ENCODE measurements at regions not wholly inside any gene's neighbourhood (a gene's known extent, or its start where the extent isn't known, plus 50 kb on each side); places are given as distances from the start of the nearest gene placed in this dataset.
"Not testable (repeated sequence)": the region's sequence is repeated elsewhere in the genome, so short reads cannot be mapped to it uniquely, and the experiment has no call there.

- DNase-seq, result no peak
Observed at GRCh38 chr4:82171531-82172155, 202.1 kb downstream of the HNRNPD start.

DNA sequence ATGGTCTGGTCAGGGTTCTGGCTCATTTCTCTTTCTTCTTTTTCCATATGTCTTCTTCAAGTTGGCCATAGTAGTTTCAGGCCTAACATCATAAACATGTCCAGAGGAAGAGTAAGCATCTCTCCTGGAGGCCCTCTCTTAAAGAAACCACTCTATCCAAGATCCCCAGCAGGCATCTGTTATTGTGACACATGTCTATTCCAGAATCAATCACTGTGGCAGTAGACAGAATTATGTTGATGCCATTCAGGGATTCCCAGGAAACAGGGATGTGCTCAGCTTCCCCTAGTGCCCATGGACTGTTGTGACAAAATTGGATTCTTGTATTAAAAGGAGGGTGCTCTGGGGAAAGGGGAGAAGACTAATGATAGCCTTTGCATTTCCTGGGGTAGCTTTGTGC, 224.0 kb downstream of the HNRNPD start:
- DNase-seq, result no peak

DNA sequence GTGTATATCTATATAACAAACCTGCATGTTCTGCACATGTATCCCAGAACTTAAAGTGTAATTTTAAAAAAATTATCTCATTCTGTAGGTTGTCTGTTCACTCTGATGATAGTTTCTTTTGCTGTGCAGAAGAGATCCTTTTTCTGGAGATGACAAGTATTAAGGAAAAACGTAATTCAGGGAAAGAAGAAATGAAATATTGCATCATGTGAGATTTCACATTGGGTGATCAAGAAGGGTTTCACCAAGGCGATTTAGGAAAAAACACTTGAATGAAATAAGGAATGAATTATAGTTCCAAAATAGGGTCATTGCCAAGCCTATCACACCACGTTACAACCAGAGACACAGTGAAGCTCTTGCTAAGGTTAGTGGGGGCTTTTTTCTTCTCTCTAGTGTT, 227.9 kb downstream of the HNRNPD start:
- no peak for DNase-seq

DNA sequence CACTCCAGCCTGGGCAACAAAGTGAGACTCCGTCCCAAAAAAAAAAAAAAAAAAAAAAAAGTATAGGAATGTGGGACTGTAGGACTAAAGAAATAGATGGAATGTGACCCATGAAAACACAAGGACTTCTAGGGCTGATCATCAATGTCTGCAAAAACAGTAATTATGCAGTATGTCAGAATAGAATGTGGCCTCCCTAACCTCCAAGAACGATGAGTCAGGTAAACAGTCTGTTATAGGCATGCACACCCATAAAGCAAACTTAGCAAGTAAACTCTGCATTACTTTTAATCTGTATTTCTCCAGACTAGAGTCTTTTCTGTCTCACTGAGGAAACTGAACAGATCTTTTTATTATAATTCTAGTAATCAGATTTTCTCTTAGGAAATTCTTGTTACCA, 233.4 kb downstream of the HNRNPD start:
- no peak for DNase-seq

GRCh38 chr4:82139287-82139686, 234.5 kb downstream of the HNRNPD start:
- no peak for DNase-seq

DNA sequence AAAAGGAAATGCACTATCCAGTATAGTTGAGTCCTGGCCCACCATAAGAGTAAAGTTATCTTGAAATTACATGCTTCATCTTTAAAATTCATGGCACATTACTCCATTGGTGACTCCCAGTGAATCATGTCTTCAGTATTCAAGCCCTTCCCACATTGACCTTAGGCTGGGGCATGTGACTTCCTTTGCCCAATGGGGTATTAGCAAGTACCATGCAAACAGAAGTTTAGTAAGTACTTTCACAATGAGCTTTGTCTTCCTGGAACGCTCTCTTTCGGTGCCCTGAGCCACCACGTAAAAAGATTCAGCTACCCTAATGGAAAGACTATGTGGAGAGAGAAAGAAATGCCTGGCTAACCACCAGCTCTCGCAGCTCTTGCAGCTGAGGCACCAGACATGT, 235.4 kb downstream of the HNRNPD start:
- DNase-seq, result no peak

DNA sequence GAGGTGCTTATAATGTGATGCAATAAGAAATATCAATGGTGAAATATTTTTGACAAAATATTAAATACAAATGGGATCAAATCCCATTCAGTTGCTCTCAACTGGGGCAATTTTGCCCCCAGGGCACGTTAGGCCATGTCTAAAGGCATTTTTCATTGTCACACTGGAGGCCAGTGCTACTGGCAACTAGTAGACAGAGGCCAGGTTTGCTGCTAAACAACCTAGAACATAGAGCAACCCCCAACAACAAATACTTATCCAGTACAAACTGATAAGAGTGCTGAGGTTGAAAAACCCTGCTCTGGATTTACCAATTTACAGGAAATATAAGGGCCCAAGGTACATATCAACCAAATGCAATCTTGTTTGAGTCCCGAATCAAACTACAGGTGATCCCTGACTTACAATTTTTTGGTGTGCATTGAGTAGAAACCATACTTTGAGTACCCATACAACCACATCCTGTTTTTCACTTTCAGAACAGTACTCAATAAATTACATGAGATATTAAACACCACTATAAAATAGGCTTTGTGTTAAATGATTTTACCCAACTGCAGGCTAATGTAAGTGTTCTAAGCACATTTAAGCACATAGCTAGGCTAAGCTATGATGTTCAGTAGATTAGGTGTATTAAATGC, 237.5 kb downstream of the HNRNPD start:
- DNase-seq, result peak; percentile 24

DNA sequence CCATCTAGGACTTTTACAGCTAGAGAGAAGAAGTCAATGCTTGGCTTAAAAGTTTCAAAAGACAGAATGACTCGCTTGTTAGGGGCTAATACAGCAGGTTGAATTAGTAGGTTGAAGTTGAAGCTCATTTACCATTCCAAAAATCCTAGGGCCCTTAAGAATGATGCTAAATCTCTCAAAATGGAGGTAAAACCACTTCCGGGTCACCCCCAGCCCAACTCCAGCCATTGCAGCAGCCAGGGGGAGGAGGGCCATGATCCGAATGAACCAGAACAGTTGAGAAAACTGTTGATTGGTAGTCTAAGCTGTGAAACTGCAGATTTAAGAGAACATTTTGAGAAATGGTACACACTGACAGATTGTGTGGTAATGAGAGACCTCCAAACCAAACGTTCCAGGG, 245.4 kb downstream of the HNRNPD start:
- no peak for DNase-seq

DNA sequence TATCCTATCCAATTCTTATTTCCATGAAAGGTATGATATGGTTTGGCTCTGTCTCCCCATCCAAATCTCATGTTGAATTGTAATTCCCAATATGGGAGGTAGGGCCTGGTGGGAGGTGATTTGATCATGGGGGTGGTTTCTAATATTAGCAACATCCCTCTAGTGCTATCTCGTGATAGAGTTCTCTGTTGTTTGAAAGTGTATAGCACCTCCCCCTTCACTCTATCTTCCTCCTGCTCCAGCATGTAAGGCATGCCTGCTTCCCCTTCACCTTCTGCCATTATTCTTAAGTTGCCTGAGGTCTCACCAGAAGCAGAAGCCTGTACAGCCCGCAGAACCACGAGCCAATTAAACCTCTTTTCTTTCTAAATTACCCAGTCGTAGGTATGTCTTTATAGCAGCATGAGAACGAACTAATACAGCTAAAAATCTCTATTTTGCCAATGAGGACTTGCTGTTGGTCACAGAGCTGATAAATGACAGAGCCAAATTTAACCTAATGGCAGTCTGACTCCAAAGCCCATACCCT, 247.2 kb downstream of the HNRNPD start:
- no peak for DNase-seq

GRCh38 chr4:82125787-82126297, 247.9 kb downstream of the HNRNPD start:
- DNase-seq, result no peak

GRCh38 chr4:82124932-82125786, 248.6 kb downstream of the HNRNPD start:
- DNase-seq, result no peak

DNA sequence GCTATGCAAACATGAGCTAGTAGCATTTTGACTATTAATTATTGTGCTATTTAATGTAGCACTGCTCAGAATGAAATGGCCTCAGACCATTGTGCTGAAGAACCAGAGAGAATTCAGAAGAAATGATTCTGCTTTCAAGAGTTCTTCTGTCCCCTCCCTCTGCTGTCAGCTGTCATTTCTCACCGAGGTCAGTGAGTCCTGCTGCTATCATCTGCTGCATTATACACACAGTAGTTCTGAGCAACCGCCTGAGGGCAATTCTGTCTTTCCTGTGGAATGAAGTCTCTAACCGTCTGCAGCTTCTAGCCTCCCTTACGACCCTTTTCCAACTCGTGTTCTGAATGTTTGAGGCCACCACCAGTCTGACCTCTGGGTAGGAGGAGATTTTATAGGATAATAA, 249.4 kb downstream of the HNRNPD start:
- no peak for DNase-seq

DNA sequence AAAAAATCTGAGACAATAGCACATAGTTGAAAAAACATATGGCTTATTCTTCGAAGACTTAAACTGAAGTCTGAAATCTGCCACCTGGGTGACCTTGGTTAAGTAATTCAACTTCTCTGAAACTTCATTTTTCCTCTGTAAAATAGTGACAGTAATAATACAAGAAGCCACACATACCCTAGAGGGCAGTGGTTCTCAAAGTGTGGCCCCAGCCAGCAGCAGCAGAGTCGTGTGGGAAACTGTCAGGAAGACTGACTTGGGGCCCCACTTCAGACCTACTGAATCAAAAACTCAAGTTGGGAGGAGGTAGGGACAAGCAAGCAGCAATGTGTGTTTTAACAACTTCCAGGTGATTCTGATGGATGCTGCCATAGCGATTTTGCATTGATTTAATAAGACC, 249.9 kb downstream of the HNRNPD start:
- peak; percentile 10 for DNase-seq

DNA sequence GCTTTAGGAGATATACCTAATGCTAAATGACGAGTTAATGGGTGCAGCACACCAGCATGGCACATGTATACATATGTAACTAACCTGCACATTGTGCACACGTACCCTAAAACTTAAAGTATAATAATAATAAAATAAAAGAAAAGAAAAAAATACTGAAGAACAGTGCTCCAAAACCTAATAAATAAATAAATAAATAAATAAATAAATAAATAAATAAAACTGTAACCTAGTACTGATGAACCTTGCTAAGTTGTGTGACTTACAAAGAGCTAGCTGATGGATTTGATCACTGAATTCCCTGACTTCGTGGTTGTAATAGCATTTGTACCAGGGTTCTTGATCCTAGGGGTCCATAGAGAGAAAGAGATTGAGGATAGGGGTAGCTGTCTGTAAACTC, 258.6 kb downstream of the HNRNPD start:
- not testable (repeated sequence) for DNase-seq

- no peak for DNase-seq
Observed at GRCh38 chr4:82108506-82108905, 265.3 kb downstream of the HNRNPD start.

DNA sequence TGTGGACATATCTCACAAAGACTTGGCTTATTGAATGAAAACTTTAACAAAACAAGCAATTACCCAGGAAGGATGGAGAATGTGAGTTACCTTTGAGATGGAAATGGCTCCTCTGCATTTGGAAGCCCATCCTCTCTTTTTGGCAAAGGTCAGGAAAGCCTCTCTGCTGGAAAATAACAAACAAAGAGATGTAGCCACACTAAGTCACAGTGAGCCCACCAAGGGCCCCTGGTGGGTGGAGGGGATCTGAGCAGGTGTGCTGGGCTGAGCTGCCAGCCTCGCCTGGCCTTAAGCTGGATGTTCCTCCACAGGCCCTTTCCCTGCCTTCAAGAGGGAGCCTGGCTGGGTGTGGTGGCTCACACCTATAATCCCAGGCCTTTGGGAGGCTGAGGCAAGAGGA, 269.2 kb downstream of the HNRNPD start:
- no peak for DNase-seq

DNA sequence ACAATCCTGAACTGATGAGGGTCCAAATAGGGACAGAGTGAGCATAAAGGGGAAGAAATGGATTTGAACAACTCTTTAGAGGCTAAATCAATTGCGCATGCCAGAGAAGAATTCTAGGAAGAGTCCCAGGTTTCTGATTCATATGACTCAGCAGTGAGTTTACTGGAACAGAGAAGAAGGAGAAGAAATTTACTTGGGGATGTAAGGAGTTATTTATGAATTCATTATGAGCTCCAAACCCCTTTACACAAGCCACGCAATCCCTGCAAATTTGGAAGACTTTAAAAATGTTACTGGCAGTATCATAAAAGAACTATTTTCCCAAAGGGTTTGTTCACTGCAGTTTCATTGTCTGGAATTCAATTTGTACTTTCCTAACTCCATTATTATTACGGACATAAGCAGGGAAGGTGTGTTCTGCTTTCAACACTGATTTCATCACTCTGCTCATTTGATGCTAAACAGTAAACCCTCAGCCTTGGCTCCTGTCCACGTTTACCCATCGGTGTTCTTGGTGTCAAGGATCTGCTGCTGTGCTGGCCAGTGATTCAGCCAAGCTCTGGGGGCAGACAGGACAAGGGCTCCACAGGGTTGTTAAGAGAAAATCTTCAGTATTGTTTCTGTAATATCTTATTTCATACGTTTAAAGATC, 273.7 kb downstream of the HNRNPD start:
- DNase-seq, result no peak

GRCh38 chr4:82097504-82097903, 276.3 kb downstream of the HNRNPD start:
- no peak for DNase-seq

DNA sequence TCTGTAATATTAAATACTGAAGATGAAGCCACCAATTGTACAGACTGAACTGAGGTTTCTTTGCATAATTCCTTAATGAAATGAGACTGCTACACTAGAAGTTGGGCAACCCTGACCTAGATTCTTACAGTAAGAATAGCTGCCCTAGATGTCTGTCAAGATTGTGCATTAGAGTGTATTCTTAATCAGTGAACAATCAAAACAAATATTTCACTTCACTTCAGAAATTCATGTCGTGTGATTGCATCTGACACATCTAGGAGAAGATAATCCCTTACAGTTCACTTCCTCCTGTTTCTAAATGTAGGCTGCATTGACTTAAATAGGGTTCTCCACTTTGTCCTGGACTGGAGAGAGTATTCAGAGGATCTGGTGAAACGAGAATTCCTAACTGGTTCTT, 283.1 kb downstream of the HNRNPD start:
- DNase-seq, result no peak

DNA sequence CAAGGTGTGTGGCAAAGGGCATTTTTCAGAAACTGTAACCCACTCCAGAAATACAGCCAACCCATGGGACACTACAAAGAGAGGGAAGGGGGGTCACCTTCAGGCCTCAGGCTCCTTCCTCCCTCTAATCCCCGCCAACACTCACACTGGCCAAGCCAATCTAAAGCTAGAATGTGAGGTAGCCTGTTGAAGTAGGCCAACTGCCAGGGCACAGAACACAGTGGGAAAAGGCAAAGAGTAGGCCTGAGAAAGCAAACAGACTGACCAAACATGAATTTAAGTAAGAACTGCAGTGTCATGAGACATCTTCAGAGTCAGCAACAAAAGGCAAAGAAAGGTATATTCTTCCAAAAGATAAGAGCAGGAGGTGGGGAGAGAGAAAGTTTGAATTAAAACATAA, 289.0 kb downstream of the HNRNPD start:
- no peak for DNase-seq

DNA sequence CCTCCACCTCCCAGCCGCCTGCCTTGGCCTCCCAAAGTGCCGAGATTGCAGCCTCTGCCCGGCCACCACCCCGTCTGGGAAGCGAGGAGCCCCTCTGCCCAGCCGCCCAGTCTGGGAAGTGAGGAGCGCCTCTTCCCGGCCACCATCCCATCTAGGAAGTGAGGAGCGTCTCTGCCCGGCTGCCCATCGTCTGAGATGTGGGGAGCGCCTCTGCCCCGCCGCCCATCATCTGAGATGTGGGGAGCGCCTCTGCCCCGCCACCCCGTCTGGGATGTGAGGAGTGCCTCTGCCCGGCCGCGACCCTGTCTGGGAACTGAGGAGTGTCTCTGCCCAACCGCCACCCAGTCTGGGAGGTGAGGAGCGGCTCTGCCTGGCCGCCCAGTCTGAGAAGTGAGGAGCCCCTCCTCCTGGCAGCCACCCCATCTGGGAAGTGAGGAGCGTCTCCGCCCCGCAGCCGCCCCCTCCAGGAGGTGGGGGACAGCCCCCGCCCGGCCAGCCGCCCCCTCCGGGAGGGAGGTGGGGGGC, 296.3 kb downstream of the HNRNPD start:
- not testable (repeated sequence) for DNase-seq

GRCh38 chr4:82076809-82077208, 297.0 kb downstream of the HNRNPD start:
- DNase-seq, result no peak

GRCh38 chr4:82076359-82076758, 297.4 kb downstream of the HNRNPD start:
- no peak for DNase-seq

Data from central memory CD4-positive, alpha-beta T cell (primary cell).